ENCODE measurements at regions not wholly inside any gene's neighbourhood (a gene's known extent, or its start where the extent isn't known, plus 50 kb on each side); places are given as distances from the start of the nearest gene placed in this dataset.
"Not testable (repeated sequence)": the region's sequence is repeated elsewhere in the genome, so short reads cannot be mapped to it uniquely, and the experiment has no call there.

DNA sequence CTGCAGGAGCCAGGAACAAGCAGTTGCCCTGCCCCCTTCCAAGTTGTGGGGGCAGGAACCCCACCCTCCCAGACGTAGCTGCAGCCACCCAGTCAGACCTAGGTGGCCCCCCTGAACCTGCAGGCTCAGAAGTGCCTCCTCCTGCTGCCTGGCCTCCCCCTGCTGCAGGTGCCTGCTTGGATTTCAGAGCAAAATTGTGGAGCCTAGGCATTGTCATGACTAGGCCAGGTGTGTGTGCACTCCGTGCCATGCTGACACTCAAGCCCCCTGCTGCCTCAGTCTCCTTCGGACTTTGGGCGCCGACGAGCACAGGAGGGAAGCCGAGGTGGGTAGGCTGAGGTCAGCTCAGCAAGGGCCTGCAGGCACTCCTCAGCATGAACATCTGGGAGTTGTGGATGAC, 733.9 kb upstream of the ZWINT start:
- CTCF ChIA-PET = no interaction called here
- Histone ChIP-seq H3K27me3 (replicated peaks in 2 of 5; ENCODE audit: control insufficient read depth in 4 of 5, insufficient read depth in 5 of 5, low read length in 4 of 5) (no peaks in the 10 kb centered on the region), H3K36me3 (ENCODE audit: control insufficient read depth in 4 of 4, insufficient read depth in 4 of 4, low read length in 3 of 4) (no peaks in the 10 kb centered on the region), H3K9me3 (ENCODE audit: control extremely low read depth in 1 of 5, control insufficient read depth in 4 of 5, insufficient read depth in 2 of 5, low read depth in 1 of 5, low read length in 4 of 5) (no peaks in the 10 kb centered on the region), H3K27ac (ENCODE audit: insufficient read depth in 1 of 2, low read depth in 1 of 2, low read length in 2 of 2, poor library complexity in 1 of 2, severe bottlenecking in 2 of 2) (no peak overlapping the region), H3K4me1 (ENCODE audit: control extremely low read depth in 1 of 4, control insufficient read depth in 4 of 4, insufficient read depth in 4 of 4, low read length in 3 of 4) (no peaks in the 10 kb centered on the region), H3K4me3 (ENCODE audit: control insufficient read depth in 1 of 7, extremely low read depth in 1 of 7, insufficient read depth in 4 of 7, low read depth in 2 of 7, low read length in 6 of 7) (no peak overlapping the region)
- POLR2A ChIA-PET = no interaction called here
- 94% methylated on average over 7 of the region's 7 CpGs for WGBS (ENCODE audit: insufficient coverage)
- no peak for DNase-seq

- POLR2A ChIA-PET = no interaction called here
These were observed 733.0 kb upstream of the ZWINT start for GRCh38 chr10:57094083-57094482.

DNA sequence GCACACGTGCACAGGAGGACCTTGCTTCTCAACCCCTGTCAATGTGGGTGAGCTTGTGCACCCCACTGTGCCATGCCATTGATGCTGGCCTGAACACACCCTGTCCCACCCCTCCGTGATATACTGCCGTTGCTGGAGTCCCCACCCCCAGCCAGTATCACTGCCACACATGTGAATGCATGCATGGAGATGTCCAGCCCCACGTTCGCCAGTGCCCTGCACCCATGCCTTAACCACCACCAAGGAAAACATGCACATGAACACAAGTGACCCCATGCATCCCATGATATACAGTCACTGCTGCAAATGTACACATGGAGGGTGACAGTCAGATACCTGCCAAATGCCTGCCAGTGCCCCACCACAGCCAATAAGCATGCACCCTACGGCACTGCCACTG, 692.5 kb upstream of the ZWINT start:
- WGBS (ENCODE audit: insufficient coverage) = 93% methylated on average over 3 of the region's 6 CpGs
- ChIA-PET POLR2A (no interaction called here), CTCF (no interaction called here)
- Histone ChIP-seq H3K4me1 (ENCODE audit: control extremely low read depth in 1 of 4, control insufficient read depth in 4 of 4, insufficient read depth in 4 of 4, low read length in 3 of 4) (no peaks in the 10 kb centered on the region), H3K36me3 (ENCODE audit: control insufficient read depth in 4 of 4, insufficient read depth in 4 of 4, low read length in 3 of 4) (no peaks in the 10 kb centered on the region), H3K27me3 (replicated peaks in 2 of 5; ENCODE audit: control insufficient read depth in 4 of 5, insufficient read depth in 5 of 5, low read length in 4 of 5) (no peaks in the 10 kb centered on the region), H3K27ac (ENCODE audit: insufficient read depth in 1 of 2, low read depth in 1 of 2, low read length in 2 of 2, poor library complexity in 1 of 2, severe bottlenecking in 2 of 2) (no peak overlapping the region), H3K9me3 (ENCODE audit: control extremely low read depth in 1 of 5, control insufficient read depth in 4 of 5, insufficient read depth in 2 of 5, low read depth in 1 of 5, low read length in 4 of 5) (peaks cover 0 to 2% (median 0%) of the 10 kb centered on the region in 5 experiments), H3K4me3 (ENCODE audit: control insufficient read depth in 1 of 7, extremely low read depth in 1 of 7, insufficient read depth in 4 of 7, low read depth in 2 of 7, low read length in 6 of 7) (no peak overlapping the region)
- no peak for DNase-seq

More at GRCh38 chr10:57094083-57094482, 733.0 kb upstream of the ZWINT start:
- Histone ChIP-seq H3K27me3 (replicated peaks in 2 of 5; ENCODE audit: control insufficient read depth in 4 of 5, insufficient read depth in 5 of 5, low read length in 4 of 5) (no peaks in the 10 kb centered on the region), H3K27ac (ENCODE audit: insufficient read depth in 1 of 2, low read depth in 1 of 2, low read length in 2 of 2, poor library complexity in 1 of 2, severe bottlenecking in 2 of 2) (no peak overlapping the region), H3K4me1 (ENCODE audit: control extremely low read depth in 1 of 4, control insufficient read depth in 4 of 4, insufficient read depth in 4 of 4, low read length in 3 of 4) (no peaks in the 10 kb centered on the region), H3K4me3 (ENCODE audit: control insufficient read depth in 1 of 7, extremely low read depth in 1 of 7, insufficient read depth in 4 of 7, low read depth in 2 of 7, low read length in 6 of 7) (no peak overlapping the region), H3K9me3 (ENCODE audit: control extremely low read depth in 1 of 5, control insufficient read depth in 4 of 5, insufficient read depth in 2 of 5, low read depth in 1 of 5, low read length in 4 of 5) (no peaks in the 10 kb centered on the region), H3K36me3 (ENCODE audit: control insufficient read depth in 4 of 4, insufficient read depth in 4 of 4, low read length in 3 of 4) (no peaks in the 10 kb centered on the region)
- CTCF ChIA-PET = no interaction called here
- DNase-seq = no peak

GRCh38 chr10:57049096-57049495, 688.0 kb upstream of the ZWINT start:
- DNase-seq = no peak
- POLR2A ChIA-PET = no interaction called here
- peaks cover 0 to 2% (median 0%) of the 10 kb centered on the region in 5 experiments for H3K9me3 ChIP-seq (ENCODE audit: control extremely low read depth in 1 of 5, control insufficient read depth in 4 of 5, insufficient read depth in 2 of 5, low read depth in 1 of 5, low read length in 4 of 5)
- no peak overlapping the region for H3K4me3 ChIP-seq (ENCODE audit: control insufficient read depth in 1 of 7, extremely low read depth in 1 of 7, insufficient read depth in 4 of 7, low read depth in 2 of 7, low read length in 6 of 7)
- no peaks in the 10 kb centered on the region for H3K27me3 ChIP-seq (replicated peaks in 2 of 5; ENCODE audit: control insufficient read depth in 4 of 5, insufficient read depth in 5 of 5, low read length in 4 of 5)
- H3K27ac ChIP-seq (ENCODE audit: insufficient read depth in 1 of 2, low read depth in 1 of 2, low read length in 2 of 2, poor library complexity in 1 of 2, severe bottlenecking in 2 of 2) = no peak overlapping the region
- WGBS (ENCODE audit: insufficient coverage) = 67% methylated on average over 1 of the region's 2 CpGs
- CTCF ChIA-PET = no interaction called here
- H3K36me3 ChIP-seq (ENCODE audit: control insufficient read depth in 4 of 4, insufficient read depth in 4 of 4, low read length in 3 of 4) = no peaks in the 10 kb centered on the region
- H3K4me1 ChIP-seq (ENCODE audit: control extremely low read depth in 1 of 4, control insufficient read depth in 4 of 4, insufficient read depth in 4 of 4, low read length in 3 of 4) = no peaks in the 10 kb centered on the region

- CTCF ChIA-PET = no interaction called here
- no peak for DNase-seq
- Histone ChIP-seq H3K9me3 (ENCODE audit: control extremely low read depth in 1 of 5, control insufficient read depth in 4 of 5, insufficient read depth in 2 of 5, low read depth in 1 of 5, low read length in 4 of 5) (no peaks in the 10 kb centered on the region), H3K27ac (ENCODE audit: insufficient read depth in 1 of 2, low read depth in 1 of 2, low read length in 2 of 2, poor library complexity in 1 of 2, severe bottlenecking in 2 of 2) (no peak overlapping the region), H3K36me3 (ENCODE audit: control insufficient read depth in 4 of 4, insufficient read depth in 4 of 4, low read length in 3 of 4) (no peaks in the 10 kb centered on the region), H3K4me1 (ENCODE audit: control extremely low read depth in 1 of 4, control insufficient read depth in 4 of 4, insufficient read depth in 4 of 4, low read length in 3 of 4) (no peaks in the 10 kb centered on the region), H3K4me3 (ENCODE audit: control insufficient read depth in 1 of 7, extremely low read depth in 1 of 7, insufficient read depth in 4 of 7, low read depth in 2 of 7, low read length in 6 of 7) (no peak overlapping the region), H3K27me3 (replicated peaks in 2 of 5; ENCODE audit: control insufficient read depth in 4 of 5, insufficient read depth in 5 of 5, low read length in 4 of 5) (no peaks in the 10 kb centered on the region)
- POLR2A ChIA-PET = no interaction called here
- no CpG with 5 or more reads among the region's 2 CpGs for WGBS (ENCODE audit: insufficient coverage)
These were observed 677.5 kb upstream of the ZWINT start for GRCh38 chr10:57038531-57038930.

GRCh38 chr10:57035310-57035709, 674.3 kb upstream of the ZWINT start:
- Histone ChIP-seq H3K4me3 (ENCODE audit: control insufficient read depth in 1 of 7, extremely low read depth in 1 of 7, insufficient read depth in 4 of 7, low read depth in 2 of 7, low read length in 6 of 7) (no peak overlapping the region), H3K4me1 (ENCODE audit: control extremely low read depth in 1 of 4, control insufficient read depth in 4 of 4, insufficient read depth in 4 of 4, low read length in 3 of 4) (no peaks in the 10 kb centered on the region), H3K27ac (ENCODE audit: insufficient read depth in 1 of 2, low read depth in 1 of 2, low read length in 2 of 2, poor library complexity in 1 of 2, severe bottlenecking in 2 of 2) (no peak overlapping the region), H3K36me3 (ENCODE audit: control insufficient read depth in 4 of 4, insufficient read depth in 4 of 4, low read length in 3 of 4) (no peaks in the 10 kb centered on the region), H3K9me3 (ENCODE audit: control extremely low read depth in 1 of 5, control insufficient read depth in 4 of 5, insufficient read depth in 2 of 5, low read depth in 1 of 5, low read length in 4 of 5) (peaks cover 0 to 9% (median 0%) of the 10 kb centered on the region in 5 experiments), H3K27me3 (replicated peaks in 2 of 5; ENCODE audit: control insufficient read depth in 4 of 5, insufficient read depth in 5 of 5, low read length in 4 of 5) (no peaks in the 10 kb centered on the region)
- no CpG with 5 or more reads among the region's 2 CpGs for WGBS (ENCODE audit: insufficient coverage)
- POLR2A ChIA-PET = no interaction called here
- no peak for DNase-seq
- CTCF ChIA-PET = no interaction called here

- H3K4me1 ChIP-seq (ENCODE audit: control extremely low read depth in 1 of 4, control insufficient read depth in 4 of 4, insufficient read depth in 4 of 4, low read length in 3 of 4); CTCF ChIA-PET; H3K4me3 ChIP-seq (ENCODE audit: control insufficient read depth in 1 of 7, extremely low read depth in 1 of 7, insufficient read depth in 4 of 7, low read depth in 2 of 7, low read length in 6 of 7); H3K36me3 ChIP-seq (ENCODE audit: control insufficient read depth in 4 of 4, insufficient read depth in 4 of 4, low read length in 3 of 4); DNase-seq; H3K27me3 ChIP-seq (replicated peaks in 2 of 5; ENCODE audit: control insufficient read depth in 4 of 5, insufficient read depth in 5 of 5, low read length in 4 of 5); H3K27ac ChIP-seq (ENCODE audit: insufficient read depth in 1 of 2, low read depth in 1 of 2, low read length in 2 of 2, poor library complexity in 1 of 2, severe bottlenecking in 2 of 2); POLR2A ChIA-PET: not testable (repeated sequence)
- WGBS (ENCODE audit: insufficient coverage) = 83% methylated on average over 3 of the region's 5 CpGs
- peaks cover 0 to 12% (median 0%) of the 10 kb centered on the region in 5 experiments for H3K9me3 ChIP-seq (ENCODE audit: control extremely low read depth in 1 of 5, control insufficient read depth in 4 of 5, insufficient read depth in 2 of 5, low read depth in 1 of 5, low read length in 4 of 5)
These were observed 671.2 kb upstream of the ZWINT start for GRCh38 chr10:57032301-57032700.
